K562 (cell line): ENCODE measurements at regions not wholly inside any gene's neighbourhood (a gene's known extent, or its start where the extent isn't known, plus 50 kb on each side); places are given as distances from the start of the nearest gene placed in this dataset.

Experiments used
- ATAC-seq: fragments of 200-7000 bp; cut with Tn5 transposase; 3 replicates; pipeline ENCODE4 v1.9.1; 2020; ENCODE audit warnings: moderate library complexity
- BruUV-seq: library from RNA; stranded (reverse); fragments of 400-500 nt; replicated peaks from 2 replicates; lab custom pipeline; 2021; lab: Mats Ljungman, UMichigan
- CTCF ChIA-PET: fragments of 300-600 bp; formaldehyde crosslinking; extraction: SDS; loops from one replicate; lab custom pipeline; 2021; ENCODE audit warnings: low intra/inter-chr PET ratio; lab: Yijun Ruan, JAX
- POLR2A ChIA-PET: fragments of 300-600, 350-650 bp; sonication (Branson Sonifier 250); formaldehyde crosslinking; extraction: SDS; loops from one replicate; lab custom pipeline; 2021; ENCODE audit warnings: antibody characterized with exemption, inconsistent platforms; lab: Yijun Ruan, JAX
- DNase-seq, 4 experiments: peaks; one replicate each; pipeline versions ENCODE4 v3.0.0 to v3.0.0-alpha.2; 2011 to 2018; ENCODE audit warnings: low spot score in 3 of 4, mixed read lengths in 3 of 4; ENCODE audit errors: extremely low read depth in 1 of 4
- FAIRE-seq: peaks from 2 replicates; lab custom pipeline; 2011; peaks lifted over from hg19 to GRCh38; lab: Jason Lieb, UNC
- H2AFZ ChIP-seq: 2 replicates; pipeline ENCODE4 v1.6.0; 2011; ENCODE audit warnings: low read depth, low read length, control low read depth, inconsistent platforms
- H3K27ac ChIP-seq: fragments of 200-600 bp; 3 replicates; pipeline ENCODE4 v1.8.0; 2011; ENCODE audit warnings: low read depth, mild to moderate bottlenecking, control low read depth, inconsistent platforms, low read length, moderate library complexity, mixed read lengths; ENCODE audit errors: extremely low read depth
- H3K27me3 ChIP-seq, 2 experiments: fragments of 300-600 bp in 1 of 2; 2 replicates in 1 of 2; 3 replicates in 1 of 2; pipeline versions ENCODE4 v1.6.0 to v1.8.0; 2011; ENCODE audit warnings: inconsistent platforms in 2 of 2, low read length in 2 of 2, mild to moderate bottlenecking in 1 of 2, mixed read lengths in 1 of 2, moderate library complexity in 1 of 2; ENCODE audit not compliant: control insufficient read depth in 2 of 2, insufficient read depth in 2 of 2
- H3K36me3 ChIP-seq: fragments of 300-600 bp; 3 replicates; pipeline ENCODE4 v1.8.0; 2011; ENCODE audit warnings: mild to moderate bottlenecking, low read length, inconsistent platforms; ENCODE audit not compliant: control insufficient read depth, insufficient read depth
- H3K4me1 ChIP-seq, 2 experiments: fragments of 200-600 bp in 1 of 2; replicated peaks in 1 of 2; 2 replicates in 1 of 2; 3 replicates in 1 of 2; pipeline versions ENCODE4 v1.5.1 to v1.8.0; 2011; ENCODE audit warnings: inconsistent platforms in 2 of 2, low read length in 2 of 2, mild to moderate bottlenecking in 1 of 2, mixed read lengths in 1 of 2, moderate library complexity in 1 of 2; ENCODE audit not compliant: control insufficient read depth in 2 of 2, insufficient read depth in 2 of 2
- H3K4me2 ChIP-seq: 2 replicates; pipeline ENCODE4 v1.6.1; 2011; ENCODE audit warnings: low read length, control low read depth, inconsistent platforms, mixed read lengths; ENCODE audit not compliant: insufficient read depth
- H3K4me3 ChIP-seq: fragments of 200-600 bp; sonication (generic), shearing (Covaris generic); 2 replicates; pipeline ENCODE4 v1.5.1; 2016; ENCODE audit warnings: control low read depth, inconsistent platforms
- H3K79me2 ChIP-seq: fragments of 200-600 bp; 3 replicates; pipeline ENCODE4 v1.8.0; 2011; ENCODE audit warnings: low read length, inconsistent platforms; ENCODE audit not compliant: control insufficient read depth, insufficient read depth
- H3K9ac ChIP-seq, 2 experiments: 2 replicates each; pipeline versions ENCODE4 v1.6.0 to v1.6.1; 2011; ENCODE audit warnings: low read depth in 2 of 2, low read length in 2 of 2, control low read depth in 1 of 2, inconsistent platforms in 1 of 2, mild to moderate bottlenecking in 1 of 2, mixed read lengths in 1 of 2; ENCODE audit not compliant: insufficient read depth in 1 of 2
- H3K9me1 ChIP-seq: one replicate; pipeline ENCODE4 v1.6.0; 2011; ENCODE audit warnings: inconsistent platforms, mild to moderate bottlenecking, low read length, moderate library complexity; ENCODE audit not compliant: control insufficient read depth, insufficient read depth
- H3K9me3 ChIP-seq: replicated peaks from 2 replicates; pipeline ENCODE4 v1.5.1; 2011; ENCODE audit warnings: low read depth, low read length, inconsistent platforms; ENCODE audit not compliant: control insufficient read depth, insufficient read depth
- H4K20me1 ChIP-seq: replicated peaks from 2 replicates; pipeline ENCODE4 v1.6.1; 2011; ENCODE audit warnings: low read length, inconsistent platforms, mixed read lengths; ENCODE audit not compliant: control insufficient read depth, insufficient read depth
- ARID4B ChIP-seq: sonication (generic); formaldehyde crosslinking; IDR thresholded peaks from 2 replicates; pipeline ENCODE4 v1.8.0; 2022; ENCODE audit warnings: mild to moderate bottlenecking, missing genetic modification reagents
- CCNT2 ChIP-seq: IDR thresholded peaks from 2 replicates; pipeline ENCODE4 v1.6.1; 2011; ENCODE audit warnings: borderline replicate concordance, low read depth, mild to moderate bottlenecking, moderate library complexity, mixed read lengths, low read length; ENCODE audit not compliant: insufficient read length; ENCODE audit errors: extremely low read depth
- CHCHD3 ChIP-seq: fragments of 250-450 bp; sonication (Bioruptor Pico); IDR thresholded peaks from 2 replicates; pipeline ENCODE4 v2.1.2; 2022; ENCODE audit warnings: mild to moderate bottlenecking
- CTBP1 ChIP-seq: fragments of 450-650 bp; IDR thresholded peaks from 2 replicates; pipeline ENCODE4 v1.6.1; 2016; ENCODE audit warnings: borderline replicate concordance
- ETS1 ChIP-seq: conservative IDR thresholded peaks from 2 replicates; pipeline ENCODE4 v1.6.1; 2011; ENCODE audit warnings: low read depth, mild to moderate bottlenecking, low read length; ENCODE audit not compliant: control insufficient read depth
- KAT2B ChIP-seq: IDR thresholded peaks from one replicate; pipeline ENCODE4 v1.6.1; 2012; ENCODE audit warnings: low read depth, mild to moderate bottlenecking, control low read depth, inconsistent platforms, low read length, moderate library complexity
- KAT8 ChIP-seq: fragments of 450-650 bp; IDR thresholded peaks from 2 replicates; pipeline ENCODE4 v1.6.1; 2016; ENCODE audit warnings: low read depth, mild to moderate bottlenecking
- MBD1 ChIP-seq: fragments of 250-450 bp; sonication (Bioruptor Pico); IDR thresholded peaks from 2 replicates; pipeline ENCODE4 v1.8.0; 2022; ENCODE audit warnings: inconsistent platforms
- RFX5 ChIP-seq: IDR thresholded peaks from 2 replicates; pipeline ENCODE4 v1.6.1; 2011; ENCODE audit warnings: low read depth, mild to moderate bottlenecking, improper control_type of control experiment, low read length
- SMAD1 ChIP-seq: fragments of 150-350 bp; IDR thresholded peaks from 2 replicates; pipeline ENCODE4 v1.6.1; 2014; ENCODE audit warnings: low read length, low read depth; ENCODE audit not compliant: partially characterized antibody
- SRSF1 ChIP-seq: fragments of 200-400 bp; formaldehyde crosslinking; IDR thresholded peaks from 2 replicates; pipeline ENCODE4 v1.6.1; 2017; ENCODE audit warnings: mild to moderate bottlenecking, low read depth, low read length, moderate library complexity
- THRAP3 ChIP-seq: fragments of 450-650 bp; IDR thresholded peaks from 2 replicates; pipeline ENCODE4 v1.6.1; 2016; ENCODE audit warnings: mild to moderate bottlenecking, inconsistent platforms, borderline replicate concordance
- ZKSCAN3 ChIP-seq: fragments of 250-450 bp; sonication (Bioruptor Pico); IDR thresholded peaks from 2 replicates; pipeline ENCODE4 v1.4.0; 2020
- ZNF57 ChIP-seq: fragments of 450-650 bp; formaldehyde crosslinking; IDR thresholded peaks from 2 replicates; pipeline ENCODE4 v1.4.0; 2020; ENCODE audit warnings: mild to moderate bottlenecking, moderate library complexity
- WGBS: fragments of 100-300 bp; shearing (Covaris generic); methylation state at CpG from one replicate; pipeline ENCODE4 v1.1.6; 2016; ENCODE audit warnings: low coverage, mixed read lengths; ENCODE audit not compliant: insufficient coverage; ENCODE audit errors: missing lambda C conversion rate; 5-methylcytosine and 5-hydroxymethylcytosine counted together
- in situ Hi-C: fragments of 300-500 bp; cut with MboI; formaldehyde crosslinking; loops from 4 replicates; pipeline ENCODE4 v1.15.0; 2018; ENCODE audit warnings: inconsistent platforms, mixed read lengths
- intact Hi-C: fragments of 100-400 bp; cut with micrococcal nuclease; formaldehyde crosslinking; loops from 2 replicates; pipeline ENCODE4 v1.14.2; 2022

GRCh38 chr18:22822024-22822423 is 111.1 kb upstream of the RBBP8 start:
- ChIA-PET POLR2A (no interaction called here), CTCF (no interaction called here)
- intact Hi-C loops: no loop called here
- no peak overlapping the region for H3K9ac ChIP-seq
- H3K4me1 ChIP-seq: no peaks in the 10 kb centered on the region
- FAIRE-seq (no peak), ATAC-seq (no peak), DNase-seq (no peak)
- in situ Hi-C loops: no loop called here
- H2AFZ ChIP-seq: no peak overlapping the region
- no peaks in the 10 kb centered on the region for H4K20me1 ChIP-seq
- H3K79me2 ChIP-seq: no peaks in the 10 kb centered on the region
- BruUV-seq: no TSS peak
- no peaks in the 10 kb centered on the region for H3K36me3 ChIP-seq
- no peaks in the 10 kb centered on the region for H3K9me3 ChIP-seq
- no peak overlapping the region for H3K27ac ChIP-seq
- H3K9me1 ChIP-seq: no peaks in the 10 kb centered on the region
- H3K27me3 ChIP-seq: peaks cover 0 to 2% of the 10 kb centered on the region in 2 experiments; a peak in 2 of 5 replicates
- no peak overlapping the region for H3K4me3 ChIP-seq
- H3K4me2 ChIP-seq: no peak overlapping the region
- WGBS: 0% methylated on average over 3 of the region's 3 CpGs
- TF ChIP-seq MBD1 (no peak), ETS1 (no peak), ZNF57 (CRISPR knock-in tag) (no peak), ARID4B (CRISPR knock-in tag) (no peak), RFX5 (no peak), CHCHD3 (no peak), SRSF1 (no peak), CCNT2 (no peak), KAT8 (no peak), CTBP1 (no peak), THRAP3 (no peak), SMAD1 (no peak), ZKSCAN3 (CRISPR knock-in tag) (no peak), KAT2B (no peak)
